ENCODE measurements at regions not wholly inside any gene's neighbourhood (a gene's known extent, or its start where the extent isn't known, plus 50 kb on each side); places are given as distances from the start of the nearest gene placed in this dataset.

DNA sequence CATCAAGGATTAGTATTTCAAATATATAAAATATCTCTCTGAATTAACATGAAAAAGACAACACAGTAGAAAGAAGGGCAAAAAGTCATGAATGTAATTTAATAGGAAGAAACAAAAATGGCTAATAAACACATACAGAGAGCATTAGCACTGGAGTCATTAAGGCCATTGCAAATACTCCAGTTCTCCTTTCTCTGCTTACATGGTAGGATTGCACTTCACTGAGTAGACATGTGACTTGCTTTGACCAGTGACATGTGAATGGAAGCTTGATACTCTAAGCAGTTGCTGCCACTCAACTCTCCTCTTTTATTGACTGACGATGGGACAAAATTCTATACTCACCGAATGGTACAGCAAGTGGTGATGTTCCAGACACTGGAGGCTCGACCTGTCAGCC lies 153.9 kb upstream of the LGALSL start:
- no peaks in the 10 kb centered on the region for H3K27me3 ChIP-seq (ENCODE audit: insufficient read depth, low read length)
- no peak overlapping the region for H3K4me3 Mint-ChIP-seq
- DNase-seq = no peak

DNA sequence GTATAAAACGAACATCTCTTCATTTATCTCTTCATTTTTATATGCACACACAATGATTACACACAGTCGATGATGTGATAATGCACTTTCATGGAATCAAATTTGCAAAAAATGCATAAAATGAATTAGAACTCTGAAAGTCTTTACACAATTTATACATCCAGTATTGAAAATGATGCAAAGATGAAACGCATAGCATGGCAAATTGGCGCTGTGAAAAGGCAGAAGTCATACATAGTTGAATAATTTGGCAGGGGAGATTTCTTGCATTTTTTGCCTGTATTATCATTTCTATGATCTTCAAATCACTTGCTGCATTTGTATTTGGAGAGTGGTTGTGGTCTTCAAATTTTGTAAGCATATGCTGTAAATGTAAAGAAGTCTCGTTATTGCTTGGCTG lies 150.7 kb upstream of the LGALSL start:
- no peaks in the 10 kb centered on the region for H3K4me1 Mint-ChIP-seq
- ChIA-PET POLR2A (ENCODE audit: partially characterized antibody) (no interaction called here), CTCF (ENCODE audit: partially characterized antibody) (no interaction called here)
- DNase-seq = no peak
- no peaks in the 10 kb centered on the region for H3K36me3 ChIP-seq (ENCODE audit: insufficient read depth, low read length)
- H3K4me3 ChIP-seq (ENCODE audit: low read length in 2 of 2) = no peak overlapping the region
- no peaks in the 10 kb centered on the region for H3K9me3 ChIP-seq (ENCODE audit: control insufficient read depth in 1 of 2, low read length in 2 of 2)
- intact Hi-C loops (cut with micrococcal nuclease) = no loop called here
- no peak overlapping the region for H3K4me3 Mint-ChIP-seq
- no peaks in the 10 kb centered on the region for H3K4me1 ChIP-seq (ENCODE audit: insufficient read depth, low read length)
- H3K27ac ChIP-seq (ENCODE audit: low read depth, low read length) = no peak overlapping the region
- no peak overlapping the region for H3K27ac Mint-ChIP-seq
- H3K9me3 Mint-ChIP-seq = peaks cover 0 to 9% (median 4%) of the 10 kb centered on the region in 8 donors
- H3K27me3 Mint-ChIP-seq = no peaks in the 10 kb centered on the region
- H3K36me3 Mint-ChIP-seq = no peaks in the 10 kb centered on the region
- no peaks in the 10 kb centered on the region for H3K27me3 ChIP-seq (ENCODE audit: insufficient read depth, low read length)

More for the DNA sequence above, 153.9 kb upstream of the LGALSL start:
- no peaks in the 10 kb centered on the region for H3K4me1 ChIP-seq (ENCODE audit: insufficient read depth, low read length)
- Mint-ChIP-seq H3K4me1 (peaks cover 2 to 10% (median 3%) of the 10 kb centered on the region in 4 donors), H3K36me3 (peaks cover 1 to 3% of the 10 kb centered on the region in 2 donors), H3K27me3 (peaks cover 0 to 6% of the 10 kb centered on the region in 2 donors), H3K9me3 (no peaks in the 10 kb centered on the region), H3K27ac (no peak overlapping the region)
- intact Hi-C loops (cut with micrococcal nuclease) = no loop called here
- H3K36me3 ChIP-seq (ENCODE audit: insufficient read depth, low read length) = no peaks in the 10 kb centered on the region
- H3K9me3 ChIP-seq (ENCODE audit: control insufficient read depth in 1 of 2, low read length in 2 of 2) = no peaks in the 10 kb centered on the region
- CTCF ChIA-PET (ENCODE audit: partially characterized antibody) = no interaction called here
- POLR2A ChIA-PET (ENCODE audit: partially characterized antibody) = no interaction called here
- no peak overlapping the region for H3K27ac ChIP-seq (ENCODE audit: low read depth, low read length)
- no peak overlapping the region for H3K4me3 ChIP-seq (ENCODE audit: low read length in 2 of 2)

DNA sequence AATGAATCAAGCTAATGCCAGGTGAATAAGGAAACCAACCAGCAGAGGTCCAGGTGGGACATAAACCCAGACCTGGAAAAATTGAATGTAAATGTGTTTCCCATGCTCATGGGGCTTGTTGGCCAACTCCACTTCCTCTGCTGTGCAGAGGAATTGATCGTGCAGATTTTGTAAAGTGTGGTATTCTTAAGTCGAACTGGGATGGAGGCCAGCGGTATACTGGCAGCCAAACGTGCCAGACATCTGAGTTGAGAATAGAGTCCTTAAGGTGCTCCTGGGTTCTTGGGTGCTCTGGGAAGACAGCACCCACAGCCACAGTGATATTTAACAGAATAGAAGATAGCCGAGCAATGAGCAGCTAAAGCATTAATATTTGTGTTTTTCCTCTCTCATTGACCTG lies 146.5 kb upstream of the LGALSL start:
- DNase-seq = no peak
- Mint-ChIP-seq H3K9me3 (peaks cover 0 to 9% (median 4%) of the 10 kb centered on the region in 8 donors), H3K4me1 (no peaks in the 10 kb centered on the region), H3K36me3 (no peaks in the 10 kb centered on the region), H3K27ac (no peak overlapping the region), H3K4me3 (no peak overlapping the region), H3K27me3 (peaks cover 0 to 1% of the 10 kb centered on the region in 2 donors)
- CTCF ChIA-PET (ENCODE audit: partially characterized antibody) = no interaction called here
- Histone ChIP-seq H3K27ac (ENCODE audit: low read depth, low read length) (no peak overlapping the region), H3K27me3 (ENCODE audit: insufficient read depth, low read length) (no peaks in the 10 kb centered on the region), H3K4me1 (ENCODE audit: insufficient read depth, low read length) (no peaks in the 10 kb centered on the region), H3K4me3 (ENCODE audit: low read length in 2 of 2) (no peak overlapping the region), H3K9me3 (ENCODE audit: control insufficient read depth in 1 of 2, low read length in 2 of 2) (no peaks in the 10 kb centered on the region), H3K36me3 (ENCODE audit: insufficient read depth, low read length) (no peaks in the 10 kb centered on the region)
- intact Hi-C loops (cut with micrococcal nuclease) = no loop called here
- POLR2A ChIA-PET (ENCODE audit: partially characterized antibody) = no interaction called here

DNA sequence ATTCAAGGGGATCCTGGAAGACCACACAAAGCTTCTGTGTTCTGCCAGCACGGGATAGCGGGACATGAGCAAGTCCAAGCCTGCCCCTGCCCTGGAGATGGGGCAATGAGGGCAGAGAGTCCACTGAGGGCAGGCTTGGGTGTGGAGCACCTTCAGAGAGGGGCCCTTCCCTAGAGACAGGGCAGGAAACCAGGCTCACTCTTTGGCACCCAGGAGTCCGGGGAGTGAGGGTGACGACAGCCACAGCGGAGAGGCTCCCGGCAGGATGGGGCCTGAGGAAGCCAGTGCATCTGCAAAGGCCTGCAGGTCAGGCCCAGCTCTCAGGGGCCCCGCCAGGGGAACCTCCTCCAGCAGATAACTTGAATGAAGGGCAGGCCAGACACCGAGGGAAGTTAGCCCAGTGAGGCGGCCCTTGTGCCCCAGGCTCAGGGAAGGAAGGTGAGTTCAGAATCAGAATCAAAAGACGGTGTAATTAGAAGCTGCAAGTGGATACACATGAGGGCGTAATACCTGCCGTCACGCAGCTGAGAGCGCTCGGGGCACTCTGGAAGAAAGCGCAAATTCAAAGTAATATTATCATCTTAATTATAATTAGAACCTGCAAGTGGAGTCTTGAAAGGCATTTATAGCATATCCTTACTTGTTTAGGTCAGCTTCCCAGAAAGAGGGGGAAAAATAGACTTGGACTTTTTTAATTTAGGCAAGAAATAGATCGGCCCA lies 142.6 kb upstream of the LGALSL start:
- Mint-ChIP-seq H3K27me3 (peaks cover 0 to 1% of the 10 kb centered on the region in 2 donors), H3K27ac (no peak overlapping the region), H3K4me1 (no peaks in the 10 kb centered on the region), H3K4me3 (no peak overlapping the region), H3K36me3 (no peaks in the 10 kb centered on the region), H3K9me3 (no peaks in the 10 kb centered on the region)
- Histone ChIP-seq H3K9me3 (ENCODE audit: control insufficient read depth in 1 of 2, low read length in 2 of 2) (no peaks in the 10 kb centered on the region), H3K27me3 (ENCODE audit: insufficient read depth, low read length) (no peaks in the 10 kb centered on the region), H3K36me3 (ENCODE audit: insufficient read depth, low read length) (no peaks in the 10 kb centered on the region), H3K4me1 (ENCODE audit: insufficient read depth, low read length) (no peaks in the 10 kb centered on the region), H3K4me3 (ENCODE audit: low read length in 2 of 2) (no peak overlapping the region), H3K27ac (ENCODE audit: low read depth, low read length) (no peak overlapping the region)
- no peak for DNase-seq
- ChIA-PET POLR2A (ENCODE audit: partially characterized antibody) (no interaction called here), CTCF (ENCODE audit: partially characterized antibody) (interaction anchor here (1.1 to 3.3 kb wide), 3 partner anchors 18 to 20 kb away, joined by 3 to 10 read pairs (median 4); no protein-coding TSS in a partner anchor)
- intact Hi-C loops (cut with micrococcal nuclease) = no loop called here

DNA sequence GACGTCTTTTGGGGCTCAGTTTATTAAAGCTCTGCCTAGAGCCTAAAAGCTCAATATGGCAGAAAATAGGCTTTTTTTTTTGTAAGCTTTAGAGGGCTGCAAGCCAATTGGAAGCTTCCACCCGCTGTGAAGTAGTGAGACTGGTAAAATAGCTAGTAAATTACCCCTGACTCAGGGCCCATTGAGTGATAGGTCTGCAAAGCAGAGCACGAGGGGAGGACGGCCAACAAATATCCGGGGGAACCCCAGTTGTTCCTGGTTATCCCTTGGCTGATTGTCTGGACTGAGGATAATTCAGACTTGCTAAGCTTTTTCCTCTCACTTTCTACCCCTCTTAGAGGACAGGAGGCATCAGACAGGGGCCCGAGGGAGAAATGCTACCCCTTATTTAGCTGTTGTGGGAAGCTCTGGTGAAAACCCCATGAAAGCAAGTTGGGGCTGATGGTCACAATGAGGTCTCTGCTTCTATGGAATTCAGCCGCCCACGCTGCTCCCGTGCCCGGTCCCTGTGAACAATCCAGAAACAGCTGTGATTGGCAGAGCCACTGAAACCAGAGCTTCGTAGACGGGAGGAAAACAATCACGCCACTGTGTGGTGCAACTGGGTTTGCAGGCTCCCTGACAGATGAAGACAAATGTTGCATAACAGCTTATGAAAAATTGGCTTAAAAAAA lies 141.9 kb upstream of the LGALSL start:
- no peaks in the 10 kb centered on the region for H3K4me1 Mint-ChIP-seq
- no peak for DNase-seq
- no peaks in the 10 kb centered on the region for H3K36me3 ChIP-seq (ENCODE audit: insufficient read depth, low read length)
- H3K27me3 Mint-ChIP-seq = peaks cover 0 to 1% of the 10 kb centered on the region in 2 donors
- no peak overlapping the region for H3K27ac Mint-ChIP-seq
- ChIA-PET CTCF (ENCODE audit: partially characterized antibody) (interaction anchor here (0.6 to 3.3 kb wide), 6 partner anchors 15 to 190 kb away, joined by 3 to 13 read pairs (median 4); no protein-coding TSS in a partner anchor), POLR2A (ENCODE audit: partially characterized antibody) (interaction anchor here (0.6 to 1.5 kb wide), 3 partner anchors 14 to 463 kb away, joined by 3 to 5 read pairs (median 4); no protein-coding TSS in a partner anchor)
- H3K9me3 Mint-ChIP-seq = no peaks in the 10 kb centered on the region
- H3K9me3 ChIP-seq (ENCODE audit: control insufficient read depth in 1 of 2, low read length in 2 of 2) = no peaks in the 10 kb centered on the region
- no peak overlapping the region for H3K27ac ChIP-seq (ENCODE audit: low read depth, low read length)
- intact Hi-C loops (cut with micrococcal nuclease) = no loop called here
- H3K36me3 Mint-ChIP-seq = no peaks in the 10 kb centered on the region
- H3K4me1 ChIP-seq (ENCODE audit: insufficient read depth, low read length) = no peaks in the 10 kb centered on the region
- no peaks in the 10 kb centered on the region for H3K27me3 ChIP-seq (ENCODE audit: insufficient read depth, low read length)
- H3K4me3 Mint-ChIP-seq = no peak overlapping the region
- H3K4me3 ChIP-seq (ENCODE audit: low read length in 2 of 2) = no peak overlapping the region

DNA sequence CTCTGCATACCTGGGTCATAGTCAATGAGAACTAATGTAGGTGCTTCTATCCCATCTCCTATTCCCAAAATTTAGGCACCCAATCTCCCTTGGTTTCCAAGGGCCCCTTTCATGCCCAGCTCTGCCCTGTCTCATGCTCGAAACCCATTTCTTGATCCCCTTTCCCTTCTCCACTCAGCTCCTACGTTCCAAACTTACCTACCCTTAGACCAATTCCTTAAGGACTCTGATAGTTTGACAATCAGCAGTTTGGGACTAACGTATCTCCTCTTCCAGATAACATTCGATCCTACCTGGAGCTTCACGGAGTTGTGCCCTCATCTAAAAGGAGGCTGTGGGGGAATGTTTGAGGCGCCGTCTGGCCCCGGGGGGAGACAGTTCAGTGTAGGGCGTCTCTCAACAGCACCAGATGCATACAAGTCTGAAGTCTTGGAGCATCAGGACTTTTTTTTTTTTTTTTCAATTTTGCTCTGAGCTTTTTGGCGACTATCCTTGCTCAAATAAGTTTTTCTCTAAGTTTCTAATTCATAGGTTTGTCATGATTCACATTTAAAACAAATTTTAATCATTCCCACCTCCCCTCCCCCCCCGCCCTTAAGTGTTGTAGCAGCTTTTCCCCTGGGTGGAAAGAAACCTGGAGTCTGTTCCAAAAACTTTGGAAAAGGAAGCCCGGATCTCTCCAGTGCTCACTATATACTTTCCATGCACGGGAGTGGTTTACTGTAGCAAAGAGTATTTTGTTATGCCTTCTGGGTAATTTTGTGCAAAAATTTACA lies 141.2 kb upstream of the LGALSL start:
- intact Hi-C loops (cut with micrococcal nuclease) = no loop called here
- no peaks in the 10 kb centered on the region for H3K4me1 ChIP-seq (ENCODE audit: insufficient read depth, low read length)
- H3K27ac Mint-ChIP-seq = no peak overlapping the region
- peaks cover 0 to 1% of the 10 kb centered on the region in 2 donors for H3K27me3 Mint-ChIP-seq
- no peaks in the 10 kb centered on the region for H3K36me3 Mint-ChIP-seq
- H3K4me3 ChIP-seq (ENCODE audit: low read length in 2 of 2) = no peak overlapping the region
- DNase-seq = no peak
- no peaks in the 10 kb centered on the region for H3K36me3 ChIP-seq (ENCODE audit: insufficient read depth, low read length)
- no peaks in the 10 kb centered on the region for H3K27me3 ChIP-seq (ENCODE audit: insufficient read depth, low read length)
- ChIA-PET POLR2A (ENCODE audit: partially characterized antibody) (interaction anchor here (0.6 to 1.5 kb wide), 3 partner anchors 13 to 462 kb away, joined by 3 to 5 read pairs (median 4); no protein-coding TSS in a partner anchor), CTCF (ENCODE audit: partially characterized antibody) (interaction anchor here (0.6 to 3.3 kb wide), 9 partner anchors 14 to 276 kb away, joined by 3 to 13 read pairs (median 3); no protein-coding TSS in a partner anchor)
- H3K9me3 Mint-ChIP-seq = no peaks in the 10 kb centered on the region
- H3K27ac ChIP-seq (ENCODE audit: low read depth, low read length) = no peak overlapping the region
- no peaks in the 10 kb centered on the region for H3K4me1 Mint-ChIP-seq
- no peaks in the 10 kb centered on the region for H3K9me3 ChIP-seq (ENCODE audit: control insufficient read depth in 1 of 2, low read length in 2 of 2)
- no peak overlapping the region for H3K4me3 Mint-ChIP-seq

DNA sequence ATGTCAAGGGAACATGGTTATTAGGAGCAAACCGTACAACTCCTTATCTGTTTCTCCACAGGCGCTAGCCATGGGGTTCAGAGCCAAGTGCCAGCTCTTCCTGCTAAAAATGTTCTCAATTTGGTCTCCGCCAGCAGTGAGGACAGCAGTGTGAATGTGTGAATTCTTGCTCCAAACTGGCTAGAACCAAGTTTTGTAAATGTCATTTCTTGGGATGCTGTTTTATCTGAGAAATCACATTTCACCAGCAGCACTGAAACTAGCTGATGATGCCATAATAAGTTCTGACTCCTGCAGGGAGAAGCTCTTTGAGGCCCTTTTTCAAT lies 140.6 kb upstream of the LGALSL start:
- Histone ChIP-seq H3K27ac (ENCODE audit: low read depth, low read length) (no peak overlapping the region), H3K36me3 (ENCODE audit: insufficient read depth, low read length) (no peaks in the 10 kb centered on the region), H3K27me3 (ENCODE audit: insufficient read depth, low read length) (no peaks in the 10 kb centered on the region), H3K9me3 (ENCODE audit: control insufficient read depth in 1 of 2, low read length in 2 of 2) (no peaks in the 10 kb centered on the region), H3K4me3 (ENCODE audit: low read length in 2 of 2) (no peak overlapping the region), H3K4me1 (ENCODE audit: insufficient read depth, low read length) (no peaks in the 10 kb centered on the region)
- H3K9me3 Mint-ChIP-seq = no peaks in the 10 kb centered on the region
- no peak overlapping the region for H3K27ac Mint-ChIP-seq
- H3K4me1 Mint-ChIP-seq = no peaks in the 10 kb centered on the region
- no peaks in the 10 kb centered on the region for H3K36me3 Mint-ChIP-seq
- H3K4me3 Mint-ChIP-seq = no peak overlapping the region
- intact Hi-C loops (cut with micrococcal nuclease) = no loop called here
- CTCF ChIA-PET (ENCODE audit: partially characterized antibody) = interaction anchor here (0.6 to 3.3 kb wide), 5 partner anchors 14 to 276 kb away, joined by 3 to 13 read pairs (median 3); no protein-coding TSS in a partner anchor
- POLR2A ChIA-PET (ENCODE audit: partially characterized antibody) = interaction anchor here (1.5 kb wide), 1 partner anchor 14 kb away, joined by 4 read pairs; no protein-coding TSS in a partner anchor
- no peak for DNase-seq
- peaks cover 0 to 2% of the 10 kb centered on the region in 2 donors for H3K27me3 Mint-ChIP-seq
